ENCODE measurements at regions not wholly inside any gene's neighbourhood (a gene's known extent, or its start where the extent isn't known, plus 50 kb on each side); places are given as distances from the start of the nearest gene placed in this dataset.

- no peak for TF ChIP-seq EZH2phosphoT487 (IDR thresholded peaks at IDR 0.05; ENCODE audit: borderline replicate concordance)
- TF ChIP-seq CTCF (conservative IDR thresholded peaks at IDR 0.05; ENCODE audit: low read length): no peak
- H2AFZ ChIP-seq (ENCODE audit: low read length): no peak overlapping the region
These were observed 63.9 kb upstream of the SMIM36 start for GRCh38 chr17:55575058-55575636.

GRCh38 chr17:55572599-55572998 is 61.3 kb upstream of the SMIM36 start:
- Histone ChIP-seq H2AFZ (ENCODE audit: low read length) (no peak overlapping the region), H3K4me2 (ENCODE audit: low read depth, low read length, poor library complexity, severe bottlenecking) (no peak overlapping the region), H3K4me1 (ENCODE audit: insufficient read depth, low read length, poor library complexity, severe bottlenecking) (no peaks in the 10 kb centered on the region), H3K27me3 (ENCODE audit: insufficient read depth, low read length, poor library complexity, severe bottlenecking) (no peaks in the 10 kb centered on the region), H3K79me2 (ENCODE audit: insufficient read depth, low read length) (no peaks in the 10 kb centered on the region), H3K9ac (ENCODE audit: low read depth, low read length, poor library complexity, severe bottlenecking) (no peak overlapping the region), H3K9me2 (replicated peaks; ENCODE audit: low read depth, low read length) (no peaks in the 10 kb centered on the region), H4K20me1 (ENCODE audit: insufficient read depth, low read length, poor library complexity, severe bottlenecking) (no peaks in the 10 kb centered on the region), H3K9me3 (ENCODE audit: insufficient read depth, low read depth, low read length) (no peaks in the 10 kb centered on the region), H3F3A (ENCODE audit: low read depth) (no peaks in the 10 kb centered on the region), H3K4me3 (ENCODE audit: low read length, poor library complexity, severe bottlenecking) (no peak overlapping the region), H3K36me3 (ENCODE audit: insufficient read depth, low read length) (no peaks in the 10 kb centered on the region)
- TF ChIP-seq EZH2phosphoT487 (IDR thresholded peaks at IDR 0.05; ENCODE audit: borderline replicate concordance) (no peak), CTCF (conservative IDR thresholded peaks at IDR 0.05; ENCODE audit: low read length) (no peak)

More at GRCh38 chr17:55575058-55575636, 63.9 kb upstream of the SMIM36 start:
- Histone ChIP-seq H3K27me3 (ENCODE audit: insufficient read depth, low read length, poor library complexity, severe bottlenecking) (no peaks in the 10 kb centered on the region), H4K20me1 (ENCODE audit: insufficient read depth, low read length, poor library complexity, severe bottlenecking) (no peaks in the 10 kb centered on the region), H3K9ac (ENCODE audit: low read depth, low read length, poor library complexity, severe bottlenecking) (no peak overlapping the region), H3K36me3 (ENCODE audit: insufficient read depth, low read length) (no peaks in the 10 kb centered on the region), H3K4me3 (ENCODE audit: low read length, poor library complexity, severe bottlenecking) (no peak overlapping the region), H3K4me1 (ENCODE audit: insufficient read depth, low read length, poor library complexity, severe bottlenecking) (no peaks in the 10 kb centered on the region), H3K79me2 (ENCODE audit: insufficient read depth, low read length) (no peaks in the 10 kb centered on the region), H3K4me2 (ENCODE audit: low read depth, low read length, poor library complexity, severe bottlenecking) (no peak overlapping the region), H3F3A (ENCODE audit: low read depth) (no peaks in the 10 kb centered on the region), H3K9me2 (replicated peaks; ENCODE audit: low read depth, low read length) (no peaks in the 10 kb centered on the region), H3K9me3 (ENCODE audit: insufficient read depth, low read depth, low read length) (no peaks in the 10 kb centered on the region)

- no peaks in the 10 kb centered on the region for H3K79me2 ChIP-seq (ENCODE audit: insufficient read depth, low read length)
- H3K4me1 ChIP-seq (ENCODE audit: insufficient read depth, low read length, poor library complexity, severe bottlenecking): no peaks in the 10 kb centered on the region
- H3K9ac ChIP-seq (ENCODE audit: low read depth, low read length, poor library complexity, severe bottlenecking): no peak overlapping the region
- H3K4me3 ChIP-seq (ENCODE audit: low read length, poor library complexity, severe bottlenecking): no peak overlapping the region
- no peaks in the 10 kb centered on the region for H3K9me3 ChIP-seq (ENCODE audit: insufficient read depth, low read depth, low read length)
- no peak for TF ChIP-seq CTCF (conservative IDR thresholded peaks at IDR 0.05; ENCODE audit: low read length)
- TF ChIP-seq EZH2phosphoT487 (IDR thresholded peaks at IDR 0.05; ENCODE audit: borderline replicate concordance): no peak
- H3F3A ChIP-seq (ENCODE audit: low read depth): no peaks in the 10 kb centered on the region
- H4K20me1 ChIP-seq (ENCODE audit: insufficient read depth, low read length, poor library complexity, severe bottlenecking): no peaks in the 10 kb centered on the region
- H2AFZ ChIP-seq (ENCODE audit: low read length): no peak overlapping the region
- H3K4me2 ChIP-seq (ENCODE audit: low read depth, low read length, poor library complexity, severe bottlenecking): no peak overlapping the region
- no peaks in the 10 kb centered on the region for H3K9me2 ChIP-seq (replicated peaks; ENCODE audit: low read depth, low read length)
- no peaks in the 10 kb centered on the region for H3K27me3 ChIP-seq (ENCODE audit: insufficient read depth, low read length, poor library complexity, severe bottlenecking)
- no peaks in the 10 kb centered on the region for H3K36me3 ChIP-seq (ENCODE audit: insufficient read depth, low read length)
These were observed 60.9 kb upstream of the SMIM36 start for GRCh38 chr17:55572139-55572538.
